ENCODE measurements at regions not wholly inside any gene's neighbourhood (a gene's known extent, or its start where the extent isn't known, plus 50 kb on each side); places are given as distances from the start of the nearest gene placed in this dataset.

GRCh38 chr12:86698641-86698980 is 442.4 kb upstream of the MGAT4C start:
- no peak for TF ChIP-seq CTCF (IDR thresholded peaks at IDR 0.05; ENCODE audit: insufficient read depth, low read length, poor library complexity, severe bottlenecking)

GRCh38 chr12:86697916-86698640 is 441.9 kb upstream of the MGAT4C start:
- H3K4me3 ChIP-seq (replicated peaks; ENCODE audit: low read depth, low read length): no peak overlapping the region
- no peaks in the 10 kb centered on the region for H3K36me3 ChIP-seq (ENCODE audit: control insufficient read depth, insufficient read depth, low read length)
- DNase-seq (ENCODE audit: extremely low read depth, insufficient read length): no peak
- TF ChIP-seq CTCF (IDR thresholded peaks at IDR 0.05; ENCODE audit: insufficient read depth, low read length, poor library complexity, severe bottlenecking): no peak
- no peaks in the 10 kb centered on the region for H3K27me3 ChIP-seq (replicated peaks; ENCODE audit: control insufficient read depth, insufficient read depth, low read length)

More at GRCh38 chr12:86698641-86698980, 442.4 kb upstream of the MGAT4C start:
- Histone ChIP-seq H3K27me3 (replicated peaks; ENCODE audit: control insufficient read depth, insufficient read depth, low read length) (no peaks in the 10 kb centered on the region), H3K36me3 (ENCODE audit: control insufficient read depth, insufficient read depth, low read length) (no peaks in the 10 kb centered on the region), H3K4me3 (replicated peaks; ENCODE audit: low read depth, low read length) (no peak overlapping the region)
- no peak for DNase-seq (ENCODE audit: extremely low read depth, insufficient read length)

DNA sequence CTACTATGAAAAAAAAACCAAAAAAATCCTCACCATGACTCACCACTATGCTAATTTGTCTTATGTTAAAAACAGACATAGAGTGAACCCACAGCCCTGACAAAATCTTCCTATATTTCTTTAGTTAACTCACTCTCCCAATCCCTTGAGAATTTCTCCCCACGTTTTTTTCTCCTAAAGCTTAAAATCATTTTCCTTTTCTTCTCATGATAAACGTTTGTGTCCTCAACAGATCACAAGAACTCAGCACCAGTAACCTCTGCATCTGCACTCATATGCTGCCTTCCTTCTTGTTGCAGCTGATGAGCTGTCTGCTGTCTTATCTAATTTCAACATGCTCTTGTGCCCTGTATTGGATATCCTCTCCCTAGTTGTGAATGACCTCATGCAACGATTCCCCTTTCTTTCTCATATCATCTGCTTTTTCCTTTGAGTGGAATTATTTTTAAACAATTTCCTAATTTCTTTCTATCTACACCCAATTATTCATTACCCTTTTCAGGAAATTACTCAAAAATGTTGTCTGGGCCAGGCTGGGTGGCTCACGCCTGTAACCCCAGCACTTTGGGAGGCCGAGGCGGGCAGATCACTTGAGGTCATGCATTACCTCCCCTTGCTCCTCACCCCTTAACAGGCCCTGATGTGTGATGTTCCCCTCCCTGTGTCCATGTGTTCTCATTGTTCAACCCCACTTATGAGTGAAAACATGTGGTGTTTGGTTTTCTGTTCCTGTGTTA is 427.5 kb upstream of the MGAT4C start:
- H3K27me3 ChIP-seq (replicated peaks; ENCODE audit: control insufficient read depth, insufficient read depth, low read length): no peaks in the 10 kb centered on the region
- no peak for DNase-seq (ENCODE audit: extremely low read depth, insufficient read length)
- H3K36me3 ChIP-seq (ENCODE audit: control insufficient read depth, insufficient read depth, low read length): no peaks in the 10 kb centered on the region
- H3K4me3 ChIP-seq (replicated peaks; ENCODE audit: low read depth, low read length): no peak overlapping the region
- TF ChIP-seq CTCF (IDR thresholded peaks at IDR 0.05; ENCODE audit: insufficient read depth, low read length, poor library complexity, severe bottlenecking): no peak

- no peaks in the 10 kb centered on the region for H3K27me3 ChIP-seq (replicated peaks; ENCODE audit: control insufficient read depth, insufficient read depth, low read length)
- no peaks in the 10 kb centered on the region for H3K36me3 ChIP-seq (ENCODE audit: control insufficient read depth, insufficient read depth, low read length)
- no peak for TF ChIP-seq CTCF (IDR thresholded peaks at IDR 0.05; ENCODE audit: insufficient read depth, low read length, poor library complexity, severe bottlenecking)
- no peak overlapping the region for H3K4me3 ChIP-seq (replicated peaks; ENCODE audit: low read depth, low read length)
- DNase-seq (ENCODE audit: extremely low read depth, insufficient read length): no peak
Observed at GRCh38 chr12:86681060-86681459, 424.9 kb upstream of the MGAT4C start.

DNA sequence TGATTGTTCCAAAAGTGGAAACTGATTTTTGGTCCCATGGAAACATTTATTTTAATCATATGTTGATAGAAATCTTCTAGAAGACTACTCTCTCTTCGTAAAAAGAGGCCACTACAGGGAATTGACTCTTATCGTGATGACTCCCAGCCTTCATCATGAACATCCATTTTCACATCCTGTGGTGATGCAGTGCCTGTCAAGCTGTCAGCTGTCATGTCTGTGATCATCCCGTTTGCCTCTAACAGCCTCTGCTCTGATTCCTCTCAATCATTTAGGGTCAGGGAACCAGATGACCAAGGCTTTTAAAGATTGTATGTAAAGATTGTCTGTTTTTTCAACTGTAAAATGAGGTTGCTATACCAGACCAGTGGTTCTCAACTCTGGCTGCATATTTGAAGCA is 419.0 kb upstream of the MGAT4C start:
- DNase-seq (ENCODE audit: extremely low read depth, insufficient read length): no peak
- H3K27me3 ChIP-seq (replicated peaks; ENCODE audit: control insufficient read depth, insufficient read depth, low read length): no peaks in the 10 kb centered on the region
- no peaks in the 10 kb centered on the region for H3K36me3 ChIP-seq (ENCODE audit: control insufficient read depth, insufficient read depth, low read length)
- H3K4me3 ChIP-seq (replicated peaks; ENCODE audit: low read depth, low read length): no peak overlapping the region
- TF ChIP-seq CTCF (IDR thresholded peaks at IDR 0.05; ENCODE audit: insufficient read depth, low read length, poor library complexity, severe bottlenecking): no peak
